Peyer's patch (tissue), 4 donors: ENCODE measurements at regions not wholly inside any gene's neighbourhood (a gene's known extent, or its start where the extent isn't known, plus 50 kb on each side); places are given as distances from the start of the nearest gene placed in this dataset.

ENCODE experiments used
- CTCF ChIP-seq, 6 experiments: fragments of 450-650 bp in 4 of 6; fragments of 200-600 bp in 2 of 6; sonication (generic) in 1 of 6; IDR thresholded peaks; one replicate each; pipeline ENCODE4 v1.5.1; 2017 to 2019; ENCODE audit warnings: antibody characterized with exemption in 6 of 6, mild to moderate bottlenecking in 3 of 6, moderate library complexity in 1 of 6
- POLR2A ChIP-seq, 2 donors: fragments of 450-650 bp; IDR thresholded peaks; one replicate each; pipeline ENCODE4 v1.5.1; 2017; ENCODE audit warnings: antibody characterized with exemption in 2 of 2, mild to moderate bottlenecking in 2 of 2, moderate library complexity in 2 of 2

DNA sequence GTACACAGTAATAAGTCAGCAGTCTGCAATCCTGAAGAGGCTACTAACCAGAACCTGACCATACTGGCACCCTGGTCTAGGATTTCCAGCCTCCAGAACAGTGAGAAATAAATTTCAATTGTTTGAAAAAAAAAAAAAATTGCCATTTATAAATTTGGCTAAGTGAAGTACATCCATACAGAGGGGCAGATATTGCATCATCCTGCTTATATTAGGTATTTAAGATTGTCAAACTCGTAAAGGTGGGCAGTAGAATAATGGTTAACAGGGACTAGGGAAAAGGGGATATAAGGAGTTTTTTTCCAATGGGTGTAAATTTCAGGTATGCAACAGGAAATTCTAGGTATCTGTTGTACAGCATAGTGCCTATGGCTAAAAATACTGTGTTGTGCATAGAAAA is 1250.9 kb downstream of the BRINP3 start:
- TF ChIP-seq CTCF (IDR thresholded peaks at IDR 0.05) (no peak), POLR2A (IDR thresholded peaks at IDR 0.05) (no peak)
